Chondrocyte (in vitro differentiated cells): ENCODE measurements at regions not wholly inside any gene's neighbourhood (a gene's known extent, or its start where the extent isn't known, plus 50 kb on each side); places are given as distances from the start of the nearest gene placed in this dataset.

Experiments used
- DNase-seq: peaks from one replicate; pipeline ENCODE4 v3.0.0; 2021; ENCODE audit warnings: mixed read lengths, low spot score
- H3K27ac Mint-ChIP-seq: one replicate; pipeline ENCODE4 v1.8.0; 2021; ENCODE audit warnings: mild to moderate bottlenecking, moderate library complexity, mixed read lengths; ENCODE audit not compliant: unreplicated experiment
- H3K27me3 Mint-ChIP-seq: 2 replicates; pipeline ENCODE4 v1.8.0; 2021; ENCODE audit warnings: low read depth, mixed read lengths
- H3K36me3 Mint-ChIP-seq: 2 replicates; pipeline ENCODE4 v1.8.0; 2021; ENCODE audit warnings: low read depth, mixed read lengths
- H3K4me1 Mint-ChIP-seq: 2 replicates; pipeline ENCODE4 v1.8.0; 2021; ENCODE audit warnings: low read depth, mild to moderate bottlenecking, mixed read lengths
- H3K4me3 Mint-ChIP-seq: one replicate; pipeline ENCODE4 v1.8.0; 2021; ENCODE audit warnings: mild to moderate bottlenecking, moderate library complexity, mixed read lengths; ENCODE audit not compliant: unreplicated experiment
- H3K9me3 Mint-ChIP-seq: 2 replicates; pipeline ENCODE4 v1.8.0; 2021; ENCODE audit warnings: low read depth, mixed read lengths
- CTCF ChIP-seq: fragments of 200-600 bp; sonication (generic); IDR thresholded peaks from 2 replicates; pipeline ENCODE4 v1.5.0; 2021; ENCODE audit warnings: antibody characterized with exemption, mild to moderate bottlenecking, moderate library complexity

GRCh38 chr7:119688831-119689230 is 584.1 kb upstream of the KCND2 start:
- no peak for TF ChIP-seq CTCF
- peaks cover 23% of the 10 kb centered on the region for H3K4me1 Mint-ChIP-seq

GRCh38 chr7:119692541-119692940 is 580.4 kb upstream of the KCND2 start:
- Mint-ChIP-seq H3K36me3 (peaks cover 4% of the 10 kb centered on the region), H3K27me3 (no peaks in the 10 kb centered on the region), H3K4me3 (no peak overlapping the region), H3K9me3 (peaks cover 19% of the 10 kb centered on the region), H3K27ac (no peak overlapping the region), H3K4me1 (no peaks in the 10 kb centered on the region)
- TF ChIP-seq CTCF = no peak
- DNase-seq = no peak

More at GRCh38 chr7:119688831-119689230, 584.1 kb upstream of the KCND2 start:
- DNase-seq = no peak
- H3K9me3 Mint-ChIP-seq = peaks cover 4% of the 10 kb centered on the region
- H3K36me3 Mint-ChIP-seq = no peaks in the 10 kb centered on the region
- H3K27ac Mint-ChIP-seq = no peak overlapping the region
- no peaks in the 10 kb centered on the region for H3K27me3 Mint-ChIP-seq
- H3K4me3 Mint-ChIP-seq = no peak overlapping the region

- DNase-seq = no peak
- Mint-ChIP-seq H3K4me3 (no peak overlapping the region), H3K4me1 (no peaks in the 10 kb centered on the region), H3K27ac (no peak overlapping the region), H3K9me3 (peaks cover 25% of the 10 kb centered on the region), H3K36me3 (peaks cover 4% of the 10 kb centered on the region), H3K27me3 (no peaks in the 10 kb centered on the region)
- no peak for TF ChIP-seq CTCF
Observed at GRCh38 chr7:119694506-119694905, 578.5 kb upstream of the KCND2 start.

DNA sequence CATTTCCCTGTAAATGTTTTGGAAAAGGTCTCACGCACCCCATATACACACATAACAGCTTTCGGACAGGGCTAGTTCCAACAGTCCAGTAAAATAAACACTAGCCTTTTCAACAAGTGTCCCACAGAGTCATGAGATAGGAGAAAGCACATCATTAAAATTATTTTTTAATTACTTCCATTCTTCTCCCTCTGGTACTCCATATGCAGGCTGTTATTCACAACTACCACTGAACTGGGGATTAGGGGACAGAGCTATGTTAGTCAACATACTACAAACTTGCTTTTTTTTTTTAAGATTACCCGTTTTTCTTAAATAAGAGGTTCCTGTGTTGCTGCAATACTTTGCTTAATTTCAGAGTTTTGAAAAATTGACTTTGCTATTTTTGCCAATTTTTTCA is 576.6 kb upstream of the KCND2 start:
- H3K27ac Mint-ChIP-seq = no peak overlapping the region
- TF ChIP-seq CTCF = no peak
- peaks cover 25% of the 10 kb centered on the region for H3K9me3 Mint-ChIP-seq
- no peak for DNase-seq
- H3K4me3 Mint-ChIP-seq = no peak overlapping the region
- peaks cover 4% of the 10 kb centered on the region for H3K36me3 Mint-ChIP-seq
- H3K27me3 Mint-ChIP-seq = no peaks in the 10 kb centered on the region
- H3K4me1 Mint-ChIP-seq = no peaks in the 10 kb centered on the region

- Mint-ChIP-seq H3K4me1 (peaks cover 4% of the 10 kb centered on the region), H3K4me3 (no peak overlapping the region), H3K9me3 (peaks cover 23% of the 10 kb centered on the region), H3K27ac (no peak overlapping the region), H3K27me3 (no peaks in the 10 kb centered on the region), H3K36me3 (peaks cover 6% of the 10 kb centered on the region)
- no peak for DNase-seq
- TF ChIP-seq CTCF = no peak
Observed at GRCh38 chr7:119703895-119704294, 569.1 kb upstream of the KCND2 start.
